ENCODE measurements at regions not wholly inside any gene's neighbourhood (a gene's known extent, or its start where the extent isn't known, plus 50 kb on each side); places are given as distances from the start of the nearest gene placed in this dataset.

DNA sequence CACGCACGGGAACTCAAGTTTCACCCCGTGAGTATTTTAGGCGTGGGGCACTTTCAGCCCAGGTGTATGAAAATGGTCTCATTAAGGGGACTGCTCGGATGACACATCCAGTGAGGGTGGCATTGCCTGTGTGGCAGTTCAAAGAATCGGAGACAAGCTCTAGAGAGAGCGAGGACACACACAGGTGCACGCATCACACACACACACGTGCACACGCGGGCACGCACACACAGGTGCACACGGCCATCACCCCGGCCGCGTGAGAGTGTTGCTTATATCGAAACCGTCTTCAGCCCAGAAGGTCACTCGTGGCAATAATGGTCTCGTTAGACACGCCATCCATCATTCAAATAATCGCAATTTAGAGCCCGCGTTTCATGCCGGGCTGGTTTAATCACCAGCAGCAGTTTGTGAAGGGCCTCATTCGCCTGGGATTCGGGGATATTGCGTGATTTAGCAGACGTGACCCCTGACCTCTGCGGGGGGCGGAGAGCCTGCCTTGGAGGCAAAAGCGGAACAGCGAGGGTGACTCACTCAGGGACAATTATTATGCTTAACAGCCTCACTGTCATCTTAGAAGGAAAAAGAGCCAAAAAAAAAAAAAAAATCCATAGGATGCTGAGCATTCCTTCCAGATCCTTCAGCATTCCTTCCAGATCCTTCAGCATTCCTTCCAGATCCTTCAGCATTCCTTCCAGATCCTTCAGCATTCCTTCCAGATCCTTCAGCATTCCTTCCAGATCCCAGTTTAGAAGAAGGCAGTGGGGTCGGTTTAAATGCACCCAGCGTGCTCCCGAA lies 89.4 kb upstream of the PPP2R3B start:
- no peak for DNase-seq (ENCODE audit: low read depth)
- TF ChIP-seq, protein P1, sequence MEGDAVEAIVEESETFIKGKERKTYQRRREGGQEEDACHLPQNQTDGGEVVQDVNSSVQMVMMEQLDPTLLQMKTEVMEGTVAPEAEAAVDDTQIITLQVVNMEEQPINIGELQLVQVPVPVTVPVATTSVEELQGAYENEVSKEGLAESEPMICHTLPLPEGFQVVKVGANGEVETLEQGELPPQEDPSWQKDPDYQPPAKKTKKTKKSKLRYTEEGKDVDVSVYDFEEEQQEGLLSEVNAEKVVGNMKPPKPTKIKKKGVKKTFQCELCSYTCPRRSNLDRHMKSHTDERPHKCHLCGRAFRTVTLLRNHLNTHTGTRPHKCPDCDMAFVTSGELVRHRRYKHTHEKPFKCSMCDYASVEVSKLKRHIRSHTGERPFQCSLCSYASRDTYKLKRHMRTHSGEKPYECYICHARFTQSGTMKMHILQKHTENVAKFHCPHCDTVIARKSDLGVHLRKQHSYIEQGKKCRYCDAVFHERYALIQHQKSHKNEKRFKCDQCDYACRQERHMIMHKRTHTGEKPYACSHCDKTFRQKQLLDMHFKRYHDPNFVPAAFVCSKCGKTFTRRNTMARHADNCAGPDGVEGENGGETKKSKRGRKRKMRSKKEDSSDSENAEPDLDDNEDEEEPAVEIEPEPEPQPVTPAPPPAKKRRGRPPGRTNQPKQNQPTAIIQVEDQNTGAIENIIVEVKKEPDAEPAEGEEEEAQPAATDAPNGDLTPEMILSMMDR (IDR thresholded peaks at IDR 0.05; ENCODE audit: low read length, missing control alignments): no peak
- no peak overlapping the region for H3K4me3 ChIP-seq (replicated peaks; ENCODE audit: low read depth, low read length)

DNA sequence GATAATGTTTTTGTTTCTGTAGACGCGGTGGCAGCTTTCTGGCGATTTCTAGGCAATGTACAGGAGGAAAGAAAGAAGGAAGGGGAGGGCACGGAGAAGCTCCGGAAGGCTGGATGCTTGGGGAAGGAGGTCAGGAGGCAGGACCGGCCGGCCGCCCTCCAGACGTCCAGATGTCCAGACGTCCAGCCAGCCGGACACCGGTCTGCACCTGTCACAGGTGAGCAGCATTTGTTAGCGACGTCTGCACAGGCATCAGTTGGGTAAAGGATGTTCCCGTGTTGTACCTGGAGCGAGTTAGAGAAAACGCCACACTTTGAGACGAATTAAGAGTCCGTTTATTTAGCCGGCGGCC lies 90.0 kb upstream of the PPP2R3B start:
- DNase-seq (ENCODE audit: low read depth): no peak
- TF ChIP-seq, protein P1 (IDR thresholded peaks at IDR 0.05; ENCODE audit: low read length, missing control alignments): no peak
- no peak overlapping the region for H3K4me3 ChIP-seq (replicated peaks; ENCODE audit: low read depth, low read length)

DNA sequence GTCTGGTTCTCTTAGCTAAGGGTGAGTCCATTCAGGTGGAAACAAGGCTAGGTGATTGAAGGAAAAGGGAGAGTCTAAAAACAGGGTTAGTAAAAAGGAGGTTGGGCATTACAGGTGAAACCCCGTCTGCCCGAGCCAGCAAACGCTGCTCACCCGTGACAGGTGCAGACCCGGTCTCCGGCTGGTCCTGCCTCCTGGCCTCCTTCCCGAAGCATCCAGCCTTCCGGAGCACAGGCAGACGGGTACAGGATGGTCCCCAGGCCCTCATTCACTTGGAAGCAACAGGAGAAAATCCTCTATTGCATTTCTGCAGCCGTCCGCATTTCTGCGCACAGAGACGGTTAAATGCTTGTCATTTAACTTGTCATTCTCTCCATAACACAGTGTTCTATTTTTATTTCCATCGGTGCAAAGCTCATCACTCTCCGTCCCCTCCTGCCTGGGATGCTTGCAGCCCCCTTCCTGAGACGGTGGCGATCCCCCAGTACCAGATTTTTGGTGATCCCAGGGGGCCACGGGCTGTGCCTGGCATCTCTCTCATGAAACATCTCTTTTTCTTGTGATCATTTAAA lies 90.8 kb upstream of the PPP2R3B start:
- no peak for DNase-seq (ENCODE audit: low read depth)
- H3K4me3 ChIP-seq (replicated peaks; ENCODE audit: low read depth, low read length): no peak overlapping the region
- TF ChIP-seq, protein P1 (IDR thresholded peaks at IDR 0.05; ENCODE audit: low read length, missing control alignments): no peak

DNA sequence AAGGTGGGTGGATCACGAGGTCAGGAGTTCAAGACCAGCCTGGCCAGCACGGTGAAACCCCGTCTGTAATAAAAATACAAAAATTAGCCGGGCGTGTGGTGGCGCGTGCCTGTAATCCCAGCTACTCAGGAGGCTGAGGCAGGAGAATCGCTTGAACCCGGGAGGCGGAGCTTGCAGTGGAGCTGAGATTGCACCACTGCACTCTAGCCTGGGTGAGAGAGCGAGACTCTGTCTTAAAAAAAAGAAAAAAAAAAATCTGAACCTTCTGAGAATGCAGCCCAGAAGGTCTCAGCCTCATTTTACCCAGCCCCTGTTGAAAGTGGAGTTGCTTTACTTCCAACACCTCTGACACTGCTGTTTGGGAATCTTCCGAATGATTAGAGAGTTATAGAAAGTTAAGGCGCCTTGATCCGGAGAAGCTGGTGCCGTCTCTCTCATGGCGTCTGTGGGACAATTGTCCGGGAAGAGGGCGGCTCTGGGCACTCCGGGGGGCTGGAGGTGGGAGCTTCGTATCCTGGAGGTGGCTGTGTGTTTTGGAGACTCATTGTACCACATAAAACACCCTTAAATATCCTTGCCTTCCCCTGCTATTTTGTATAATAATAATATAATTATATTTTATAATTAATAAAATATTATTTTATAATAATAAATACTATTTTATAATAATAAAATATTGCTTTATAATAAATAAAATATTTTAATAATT lies 92.7 kb upstream of the PPP2R3B start:
- no peak overlapping the region for H3K4me3 ChIP-seq (replicated peaks; ENCODE audit: low read depth, low read length)
- TF ChIP-seq, protein P1 (IDR thresholded peaks at IDR 0.05; ENCODE audit: low read length, missing control alignments): no peak
- no peak for DNase-seq (ENCODE audit: low read depth)

DNA sequence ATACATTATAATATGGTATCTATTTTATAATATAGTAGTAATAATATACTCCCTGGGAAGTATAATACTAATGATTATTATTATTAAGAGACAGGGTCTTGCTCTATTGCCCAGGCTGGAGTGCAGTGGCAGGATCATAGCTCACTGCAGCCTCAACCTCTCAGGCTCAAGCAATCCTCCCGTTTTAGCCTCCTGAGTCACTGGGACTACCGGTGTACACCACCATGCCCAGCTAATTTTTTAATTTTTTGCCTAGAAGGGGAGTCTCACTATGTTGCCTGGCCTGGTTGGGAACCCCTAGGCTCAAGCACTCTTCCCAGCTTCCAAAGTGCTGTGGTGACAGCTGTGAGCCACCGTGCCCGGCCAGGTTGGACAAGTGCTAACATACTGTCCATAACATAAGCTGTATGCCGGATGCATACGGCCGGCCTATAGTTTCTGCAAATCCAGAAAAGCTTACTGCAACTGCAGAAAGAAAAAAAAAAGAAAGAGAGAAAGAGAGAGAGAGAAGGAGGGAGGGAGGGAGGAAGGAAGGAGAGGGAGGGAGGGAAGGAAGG lies 94.2 kb upstream of the PPP2R3B start:
- no peak overlapping the region for H3K4me3 ChIP-seq (replicated peaks; ENCODE audit: low read depth, low read length)
- DNase-seq (ENCODE audit: low read depth): no peak
- TF ChIP-seq, protein P1 (IDR thresholded peaks at IDR 0.05; ENCODE audit: low read length, missing control alignments): no peak

DNA sequence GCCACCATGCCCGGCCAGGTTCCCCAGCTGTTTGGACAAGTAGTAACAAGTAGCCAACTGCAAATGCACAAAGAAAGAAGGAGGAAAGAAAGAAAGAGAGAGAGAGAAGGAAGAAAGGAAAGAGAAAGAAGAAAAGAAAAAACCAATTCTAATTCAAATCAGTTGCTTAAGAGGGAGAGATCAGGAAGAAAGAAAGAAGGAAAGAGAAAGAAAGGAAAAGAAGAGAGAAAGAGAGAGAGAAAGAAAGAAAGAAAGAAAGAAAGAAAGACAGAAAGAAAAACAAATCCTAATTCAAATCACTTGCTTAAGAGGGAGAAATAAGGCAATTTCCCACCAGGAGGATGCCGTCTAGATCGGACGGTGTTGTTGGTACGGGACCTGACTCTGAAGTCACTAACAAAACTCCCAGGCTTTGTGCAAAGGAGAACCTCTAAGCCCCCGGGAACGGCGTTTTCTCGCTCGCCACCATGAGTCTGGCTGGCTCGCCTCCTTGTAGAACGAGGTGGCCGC lies 95.5 kb upstream of the PPP2R3B start:
- no peak for DNase-seq (ENCODE audit: low read depth)
- TF ChIP-seq, protein P1 (IDR thresholded peaks at IDR 0.05; ENCODE audit: low read length, missing control alignments): no peak
- no peak overlapping the region for H3K4me3 ChIP-seq (replicated peaks; ENCODE audit: low read depth, low read length)
